Panc1 (cell line): ENCODE measurements at regions not wholly inside any gene's neighbourhood (a gene's known extent, or its start where the extent isn't known, plus 50 kb on each side); places are given as distances from the start of the nearest gene placed in this dataset.
"Not testable (repeated sequence)": the region's sequence is repeated elsewhere in the genome, so short reads cannot be mapped to it uniquely, and the experiment has no call there.

ENCODE experiments used
- ATAC-seq: fragments of 200-7000 bp; cut with Tn5 transposase; 2 replicates; pipeline ENCODE4 v1.9.1; 2020; ENCODE audit warnings: mild to moderate bottlenecking, moderate library complexity
- BruUV-seq: library from RNA; stranded (reverse); fragments of 400-500 nt; replicated peaks from 2 replicates; lab custom pipeline; 2021; lab: Mats Ljungman, UMichigan
- CTCF ChIA-PET: fragments of 300-600 bp; sonication (Branson Sonifier 250); formaldehyde crosslinking; loops from one replicate; lab custom pipeline; 2022; ENCODE audit warnings: antibody characterized with exemption; lab: Charles Lee
- POLR2A ChIA-PET: fragments of 300-600 bp; sonication (Branson Sonifier 250); formaldehyde crosslinking; loops from one replicate; lab custom pipeline; 2022; ENCODE audit warnings: antibody characterized with exemption; lab: Charles Lee
- DNase-seq: peaks from one replicate; pipeline ENCODE4 v3.0.0-alpha.2; 2010; ENCODE audit warnings: low read depth, low spot score
- H3K27ac ChIP-seq: 2 replicates; pipeline ENCODE4 v1.5.1; 2011; ENCODE audit warnings: mild to moderate bottlenecking, low read length, inconsistent platforms
- H3K27me3 ChIP-seq: fragments of 200-500 bp; sonication (Bioruptor generic); 2 replicates; pipeline ENCODE4 v1.6.0; 2014; ENCODE audit warnings: low read length, inconsistent platforms; ENCODE audit not compliant: control insufficient read depth, insufficient read depth
- H3K36me3 ChIP-seq: fragments of 200-500 bp; sonication (Bioruptor generic); 2 replicates; pipeline ENCODE4 v1.5.1; 2014; ENCODE audit warnings: inconsistent platforms, mild to moderate bottlenecking, low read length, moderate library complexity; ENCODE audit not compliant: control insufficient read depth, insufficient read depth
- H3K4me1 ChIP-seq: 2 replicates; pipeline ENCODE4 v1.5.1; 2011; ENCODE audit warnings: inconsistent platforms, mild to moderate bottlenecking, low read length, moderate library complexity; ENCODE audit not compliant: control insufficient read depth, insufficient read depth
- H3K4me3 ChIP-seq, 2 experiments: 2 replicates each; pipeline ENCODE4 v1.5.1; 2011 to 2012; ENCODE audit warnings: low read depth in 2 of 2, low read length in 2 of 2, mild to moderate bottlenecking in 2 of 2, inconsistent platforms in 1 of 2, moderate library complexity in 1 of 2
- H3K9me3 ChIP-seq: fragments of 200-500 bp; sonication (Bioruptor generic); 2 replicates; pipeline ENCODE4 v1.5.1; 2014; ENCODE audit warnings: low read depth, mild to moderate bottlenecking, inconsistent platforms, low read length, moderate library complexity; ENCODE audit not compliant: control insufficient read depth, insufficient read depth
- POLR2AphosphoS5 ChIP-seq: IDR thresholded peaks from 2 replicates; pipeline ENCODE4 v1.6.1; 2012; ENCODE audit warnings: mild to moderate bottlenecking, low read depth, low read length, moderate library complexity
- SIN3A ChIP-seq: IDR thresholded peaks from 2 replicates; pipeline ENCODE4 v1.6.1; 2012; ENCODE audit warnings: low read depth, mild to moderate bottlenecking, low read length, moderate library complexity, borderline replicate concordance; ENCODE audit not compliant: insufficient read depth
- TCF7L2 ChIP-seq: IDR thresholded peaks from 2 replicates; pipeline ENCODE4 v1.6.1; 2011; ENCODE audit warnings: mild to moderate bottlenecking, low read depth, low read length, inconsistent platforms
- in situ Hi-C: cut with HindIII; loops from 2 replicates; pipeline ENCODE4 v1.10.0; 2016; ENCODE audit warnings: low sequenced_read_pairs, low pct_unique_long_range_greater_than_20kb
- intact Hi-C: fragments of 100-400 bp; cut with micrococcal nuclease; formaldehyde crosslinking; loops from one replicate; pipeline ENCODE4 v1.10.0; 2022; ENCODE audit not compliant: unreplicated experiment
- TF ChIP-seq, protein P1 (sequence below): fragments of 450-650 bp; IDR thresholded peaks from 2 replicates; pipeline ENCODE4 v1.5.1; 2017; ENCODE audit warnings: mild to moderate bottlenecking
- TF ChIP-seq, protein P2 (sequence below), 2 experiments: IDR thresholded peaks; 2 replicates each; pipeline ENCODE4 v1.6.1; 2011 to 2012; ENCODE audit warnings: low read depth in 2 of 2, control low read depth in 1 of 2, low read length in 1 of 2, mild to moderate bottlenecking in 1 of 2, moderate library complexity in 1 of 2; ENCODE audit not compliant: insufficient read depth in 1 of 2

DNA sequence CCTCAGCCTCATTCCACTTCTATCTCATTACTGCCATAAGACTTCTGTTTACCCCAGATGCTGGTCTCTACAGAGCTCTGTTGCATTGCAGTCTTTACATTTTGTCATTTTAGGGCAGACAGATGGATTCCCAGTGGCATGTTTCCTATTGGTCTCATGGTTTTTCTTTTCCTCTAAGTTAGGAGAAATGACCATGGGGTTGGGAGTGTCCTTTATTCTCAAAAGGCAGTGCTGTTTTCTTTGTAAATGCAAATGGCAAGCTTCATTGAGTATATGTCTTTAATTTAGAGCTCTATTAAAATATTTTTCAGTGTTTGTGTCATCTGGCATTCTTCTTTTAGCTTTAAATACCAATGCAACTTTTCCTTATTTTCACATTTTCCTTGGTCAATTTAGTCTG lies 57.0 kb downstream of the MSTN start:
- no peaks in the 10 kb centered on the region for H3K9me3 ChIP-seq
- H3K27me3 ChIP-seq = no peaks in the 10 kb centered on the region
- in situ Hi-C loops (no loop called here), intact Hi-C loops (no loop called here)
- no peaks in the 10 kb centered on the region for H3K4me1 ChIP-seq
- BruUV-seq = no TSS peak
- no peaks in the 10 kb centered on the region for H3K36me3 ChIP-seq
- ChIA-PET CTCF (no interaction called here), POLR2A (interaction anchor here (0.6 kb wide), 1 partner anchor 30 kb away, joined by 13 read pairs; no protein-coding TSS in a partner anchor)
- no peak overlapping the region for H3K4me3 ChIP-seq
- DNase-seq = no peak
- no peak overlapping the region for H3K27ac ChIP-seq
- ATAC-seq = no peak
- TF ChIP-seq, protein P1, sequence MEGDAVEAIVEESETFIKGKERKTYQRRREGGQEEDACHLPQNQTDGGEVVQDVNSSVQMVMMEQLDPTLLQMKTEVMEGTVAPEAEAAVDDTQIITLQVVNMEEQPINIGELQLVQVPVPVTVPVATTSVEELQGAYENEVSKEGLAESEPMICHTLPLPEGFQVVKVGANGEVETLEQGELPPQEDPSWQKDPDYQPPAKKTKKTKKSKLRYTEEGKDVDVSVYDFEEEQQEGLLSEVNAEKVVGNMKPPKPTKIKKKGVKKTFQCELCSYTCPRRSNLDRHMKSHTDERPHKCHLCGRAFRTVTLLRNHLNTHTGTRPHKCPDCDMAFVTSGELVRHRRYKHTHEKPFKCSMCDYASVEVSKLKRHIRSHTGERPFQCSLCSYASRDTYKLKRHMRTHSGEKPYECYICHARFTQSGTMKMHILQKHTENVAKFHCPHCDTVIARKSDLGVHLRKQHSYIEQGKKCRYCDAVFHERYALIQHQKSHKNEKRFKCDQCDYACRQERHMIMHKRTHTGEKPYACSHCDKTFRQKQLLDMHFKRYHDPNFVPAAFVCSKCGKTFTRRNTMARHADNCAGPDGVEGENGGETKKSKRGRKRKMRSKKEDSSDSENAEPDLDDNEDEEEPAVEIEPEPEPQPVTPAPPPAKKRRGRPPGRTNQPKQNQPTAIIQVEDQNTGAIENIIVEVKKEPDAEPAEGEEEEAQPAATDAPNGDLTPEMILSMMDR = no peak
- TF ChIP-seq SIN3A (no peak), TCF7L2 (no peak), POLR2AphosphoS5 (no peak)
- TF ChIP-seq, protein P2, sequence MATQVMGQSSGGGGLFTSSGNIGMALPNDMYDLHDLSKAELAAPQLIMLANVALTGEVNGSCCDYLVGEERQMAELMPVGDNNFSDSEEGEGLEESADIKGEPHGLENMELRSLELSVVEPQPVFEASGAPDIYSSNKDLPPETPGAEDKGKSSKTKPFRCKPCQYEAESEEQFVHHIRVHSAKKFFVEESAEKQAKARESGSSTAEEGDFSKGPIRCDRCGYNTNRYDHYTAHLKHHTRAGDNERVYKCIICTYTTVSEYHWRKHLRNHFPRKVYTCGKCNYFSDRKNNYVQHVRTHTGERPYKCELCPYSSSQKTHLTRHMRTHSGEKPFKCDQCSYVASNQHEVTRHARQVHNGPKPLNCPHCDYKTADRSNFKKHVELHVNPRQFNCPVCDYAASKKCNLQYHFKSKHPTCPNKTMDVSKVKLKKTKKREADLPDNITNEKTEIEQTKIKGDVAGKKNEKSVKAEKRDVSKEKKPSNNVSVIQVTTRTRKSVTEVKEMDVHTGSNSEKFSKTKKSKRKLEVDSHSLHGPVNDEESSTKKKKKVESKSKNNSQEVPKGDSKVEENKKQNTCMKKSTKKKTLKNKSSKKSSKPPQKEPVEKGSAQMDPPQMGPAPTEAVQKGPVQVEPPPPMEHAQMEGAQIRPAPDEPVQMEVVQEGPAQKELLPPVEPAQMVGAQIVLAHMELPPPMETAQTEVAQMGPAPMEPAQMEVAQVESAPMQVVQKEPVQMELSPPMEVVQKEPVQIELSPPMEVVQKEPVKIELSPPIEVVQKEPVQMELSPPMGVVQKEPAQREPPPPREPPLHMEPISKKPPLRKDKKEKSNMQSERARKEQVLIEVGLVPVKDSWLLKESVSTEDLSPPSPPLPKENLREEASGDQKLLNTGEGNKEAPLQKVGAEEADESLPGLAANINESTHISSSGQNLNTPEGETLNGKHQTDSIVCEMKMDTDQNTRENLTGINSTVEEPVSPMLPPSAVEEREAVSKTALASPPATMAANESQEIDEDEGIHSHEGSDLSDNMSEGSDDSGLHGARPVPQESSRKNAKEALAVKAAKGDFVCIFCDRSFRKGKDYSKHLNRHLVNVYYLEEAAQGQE (IDR thresholded peaks at IDR 0.05; ENCODE audit: insufficient read depth in 1 of 2, low read depth in 2 of 2, low read length in 1 of 2) = no peak

DNA sequence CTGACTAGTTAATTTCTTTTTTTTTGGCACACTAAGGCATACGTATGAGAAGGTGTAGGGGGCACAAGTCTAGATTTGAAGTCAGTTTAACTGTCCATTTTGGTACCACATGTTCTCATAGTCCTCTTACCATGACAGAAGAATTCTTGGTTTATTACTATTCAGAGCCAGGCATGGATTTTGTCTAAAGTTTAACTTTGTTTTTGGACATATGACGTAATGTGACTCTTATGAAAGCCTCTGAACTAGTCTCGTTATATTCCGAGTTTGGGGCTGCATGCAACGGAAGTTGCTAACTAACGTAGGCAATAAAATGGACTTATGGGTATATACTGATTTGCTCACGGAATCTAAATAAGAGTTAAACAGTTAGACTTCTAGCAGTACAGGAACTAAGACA lies 62.9 kb downstream of the MSTN start:
- ATAC-seq (no peak), DNase-seq (no peak)
- Histone ChIP-seq H3K27ac (no peak overlapping the region), H3K27me3 (no peaks in the 10 kb centered on the region), H3K9me3 (0 out of 2 replicates have a peak, but pooled peaks cover 3% of the 10 kb centered on the region), H3K4me3 (no peak overlapping the region), H3K4me1 (no peaks in the 10 kb centered on the region), H3K36me3 (no peaks in the 10 kb centered on the region)
- CTCF ChIA-PET = no interaction called here
- no TSS peak for BruUV-seq
- in situ Hi-C loops = no loop called here
- TF ChIP-seq TCF7L2 (no peak), POLR2AphosphoS5 (no peak), SIN3A (no peak)
- TF ChIP-seq, protein P1 = no peak
- TF ChIP-seq, protein P2 (IDR thresholded peaks at IDR 0.05; ENCODE audit: insufficient read depth in 1 of 2, low read depth in 2 of 2, low read length in 1 of 2) = no peak
- intact Hi-C loops = no loop called here
- POLR2A ChIA-PET = no interaction called here

DNA sequence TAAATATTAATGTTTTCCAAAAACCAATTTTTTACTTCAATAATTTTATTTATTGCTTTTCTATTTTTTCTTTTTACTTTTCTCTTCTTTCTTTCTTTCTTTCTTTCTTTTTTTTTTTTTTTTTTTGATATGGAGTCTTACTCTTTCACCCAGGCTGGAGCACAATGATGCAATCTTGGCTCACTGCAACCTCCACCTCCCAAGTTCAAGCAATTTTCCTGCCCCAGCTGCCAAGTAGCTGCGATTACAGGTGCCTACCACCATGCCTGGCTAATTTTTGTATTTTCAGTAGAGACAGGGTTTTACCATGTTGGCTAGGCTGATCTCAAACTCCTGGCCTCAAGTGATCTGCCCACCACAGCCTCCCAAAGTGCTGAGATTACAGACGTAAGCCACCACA lies 63.9 kb downstream of the MSTN start:
- intact Hi-C loops, ATAC-seq, H3K27ac ChIP-seq, H3K4me3 ChIP-seq, CTCF ChIA-PET, H3K27me3 ChIP-seq, H3K9me3 ChIP-seq, in situ Hi-C loops, H3K4me1 ChIP-seq, H3K36me3 ChIP-seq, POLR2A ChIA-PET, BruUV-seq, DNase-seq: not testable (repeated sequence)
